ENCODE measurements at regions not wholly inside any gene's neighbourhood (a gene's known extent, or its start where the extent isn't known, plus 50 kb on each side); places are given as distances from the start of the nearest gene placed in this dataset.
"Not testable (repeated sequence)": the region's sequence is repeated elsewhere in the genome, so short reads cannot be mapped to it uniquely, and the experiment has no call there.

DNA sequence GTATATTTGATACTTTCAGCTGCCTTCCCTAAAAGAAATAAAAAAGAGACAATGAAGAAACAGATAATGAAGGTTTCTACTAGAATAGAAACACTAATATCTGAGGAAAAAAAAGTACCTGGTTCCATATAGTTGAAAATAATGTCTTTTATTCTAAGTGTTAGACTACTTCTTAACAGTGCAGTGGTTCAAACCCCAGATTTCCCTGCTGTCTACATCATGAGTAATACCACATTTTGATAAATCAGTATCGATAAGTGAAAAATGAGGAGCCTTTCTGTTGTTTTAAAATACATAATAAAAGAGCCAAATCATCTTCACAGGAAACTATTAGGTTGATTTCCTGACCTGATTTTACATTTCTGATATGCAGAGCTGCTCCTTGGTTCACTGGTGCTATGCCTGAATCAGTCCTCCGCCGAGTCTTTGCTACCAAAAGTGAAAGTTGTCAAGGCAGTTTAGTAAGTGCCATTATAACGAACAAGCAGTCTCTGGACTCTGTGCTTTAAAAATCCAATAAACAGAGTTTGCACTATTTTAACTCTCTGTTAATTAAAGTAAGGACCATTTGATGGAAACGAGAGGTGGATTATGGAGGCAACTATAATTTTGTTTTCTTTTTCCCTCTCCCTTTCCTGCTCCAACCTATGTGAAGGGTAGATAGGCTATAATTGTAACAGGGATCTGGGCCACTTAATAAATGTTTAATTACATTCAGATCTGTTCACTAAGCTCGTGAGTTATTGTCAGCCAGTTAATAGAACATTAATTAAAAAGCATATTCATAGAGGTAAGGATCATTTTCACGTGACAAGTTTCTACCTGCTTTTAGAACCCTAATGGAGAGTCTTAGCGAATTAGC is 724.5 kb upstream of the RAG2 start:
- no peak for DNase-seq
- Histone ChIP-seq H3K36me3 (no peaks in the 10 kb centered on the region), H3K9me3 (no peaks in the 10 kb centered on the region), H3K4me1 (no peaks in the 10 kb centered on the region), H3K4me3 (replicated peaks in 1 of 3) (no peak overlapping the region), H3K27ac (no peak overlapping the region), H3K27me3 (no peaks in the 10 kb centered on the region)
- intact Hi-C loops (cut with DNase I): no loop called here
- TF ChIP-seq, protein P1, sequence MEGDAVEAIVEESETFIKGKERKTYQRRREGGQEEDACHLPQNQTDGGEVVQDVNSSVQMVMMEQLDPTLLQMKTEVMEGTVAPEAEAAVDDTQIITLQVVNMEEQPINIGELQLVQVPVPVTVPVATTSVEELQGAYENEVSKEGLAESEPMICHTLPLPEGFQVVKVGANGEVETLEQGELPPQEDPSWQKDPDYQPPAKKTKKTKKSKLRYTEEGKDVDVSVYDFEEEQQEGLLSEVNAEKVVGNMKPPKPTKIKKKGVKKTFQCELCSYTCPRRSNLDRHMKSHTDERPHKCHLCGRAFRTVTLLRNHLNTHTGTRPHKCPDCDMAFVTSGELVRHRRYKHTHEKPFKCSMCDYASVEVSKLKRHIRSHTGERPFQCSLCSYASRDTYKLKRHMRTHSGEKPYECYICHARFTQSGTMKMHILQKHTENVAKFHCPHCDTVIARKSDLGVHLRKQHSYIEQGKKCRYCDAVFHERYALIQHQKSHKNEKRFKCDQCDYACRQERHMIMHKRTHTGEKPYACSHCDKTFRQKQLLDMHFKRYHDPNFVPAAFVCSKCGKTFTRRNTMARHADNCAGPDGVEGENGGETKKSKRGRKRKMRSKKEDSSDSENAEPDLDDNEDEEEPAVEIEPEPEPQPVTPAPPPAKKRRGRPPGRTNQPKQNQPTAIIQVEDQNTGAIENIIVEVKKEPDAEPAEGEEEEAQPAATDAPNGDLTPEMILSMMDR (IDR thresholded peaks at IDR 0.05): no peak
- TF ChIP-seq POLR2A (IDR thresholded peaks at IDR 0.05): no peak
- 73 to 80% methylated on average over 8 of the region's 8 CpGs for WGBS, 2 donors

DNA sequence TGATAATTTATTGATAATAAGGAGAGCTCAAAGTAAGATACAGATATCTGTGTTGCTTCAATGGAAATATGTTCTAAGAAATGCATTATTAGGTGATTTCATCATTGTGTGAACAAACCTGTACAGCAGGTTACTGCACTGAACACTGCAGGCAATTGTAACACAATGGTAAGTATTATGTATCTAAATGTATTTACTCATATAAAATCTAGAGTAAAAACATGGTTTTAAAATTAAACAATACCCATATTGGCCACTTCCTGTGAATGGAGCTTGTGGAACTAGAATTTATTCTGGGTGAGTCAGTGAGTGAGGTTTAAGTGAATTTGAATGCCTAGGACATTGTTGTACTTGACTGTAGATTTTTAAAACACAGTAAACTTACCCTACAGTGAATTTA is 722.9 kb upstream of the RAG2 start:
- no peak for TF ChIP-seq POLR2A (IDR thresholded peaks at IDR 0.05)
- TF ChIP-seq, protein P1 (IDR thresholded peaks at IDR 0.05): no peak
- no peak overlapping the region for H3K27ac ChIP-seq
- H3K4me1 ChIP-seq: no peaks in the 10 kb centered on the region
- H3K4me3 ChIP-seq (replicated peaks in 1 of 3): no peak overlapping the region
- DNase-seq: no peak
- intact Hi-C loops (cut with DNase I): no loop called here
- H3K36me3 ChIP-seq: no peaks in the 10 kb centered on the region
- no peaks in the 10 kb centered on the region for H3K27me3 ChIP-seq
- H3K9me3 ChIP-seq: no peaks in the 10 kb centered on the region

DNA sequence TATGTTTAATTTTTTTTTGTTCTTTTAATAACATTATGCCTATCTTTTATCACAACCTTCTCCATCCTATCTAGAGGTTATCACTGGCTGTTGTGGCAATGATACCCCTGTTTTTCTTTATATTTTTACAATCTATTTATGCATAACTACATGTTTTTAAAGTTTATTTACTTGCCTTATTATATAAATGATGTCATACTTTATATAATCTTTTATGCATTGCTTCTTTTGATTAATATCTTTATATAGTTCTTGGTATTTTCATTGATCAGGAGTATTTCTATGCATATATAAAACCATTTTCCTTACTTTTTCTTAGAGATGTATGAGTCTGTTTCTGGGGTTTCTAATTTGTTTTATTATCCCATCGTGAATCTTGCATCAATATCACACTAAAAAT is 719.8 kb upstream of the RAG2 start:
- DNase-seq: no peak
- no peak overlapping the region for H3K27ac ChIP-seq
- no peaks in the 10 kb centered on the region for H3K27me3 ChIP-seq
- no peaks in the 10 kb centered on the region for H3K36me3 ChIP-seq
- WGBS, 2 donors: 33 to 82% methylated on average over 1 of the region's 1 CpG
- H3K4me1 ChIP-seq: no peaks in the 10 kb centered on the region
- no peak overlapping the region for H3K4me3 ChIP-seq (replicated peaks in 1 of 3)
- intact Hi-C loops (cut with DNase I): no loop called here
- TF ChIP-seq, protein P1 (IDR thresholded peaks at IDR 0.05): no peak
- no peak for TF ChIP-seq POLR2A (IDR thresholded peaks at IDR 0.05)
- no peaks in the 10 kb centered on the region for H3K9me3 ChIP-seq

DNA sequence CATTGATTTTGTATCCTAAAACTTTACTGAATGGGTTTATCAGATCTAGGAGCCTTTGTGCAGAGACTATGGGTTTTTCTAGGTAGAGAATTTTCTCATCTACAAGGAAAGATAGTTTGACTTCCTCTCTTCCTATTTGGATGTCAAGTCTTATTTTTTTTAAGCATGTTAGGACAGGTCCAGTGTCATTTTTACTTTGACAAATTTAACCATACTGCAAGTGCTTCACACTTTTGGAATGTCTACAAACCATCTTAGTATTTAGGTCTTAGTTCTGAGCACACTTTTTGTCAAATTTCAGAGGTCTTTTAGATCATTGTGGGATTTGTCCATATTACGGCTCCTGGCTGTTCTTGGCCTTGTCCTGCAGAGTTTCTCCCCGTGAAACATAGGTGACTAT is 715.2 kb upstream of the RAG2 start:
- DNase-seq: no peak
- Histone ChIP-seq H3K9me3 (no peaks in the 10 kb centered on the region), H3K27me3 (no peaks in the 10 kb centered on the region), H3K4me1 (no peaks in the 10 kb centered on the region), H3K36me3 (no peaks in the 10 kb centered on the region), H3K4me3 (replicated peaks in 1 of 3) (no peak overlapping the region), H3K27ac (no peak overlapping the region)
- TF ChIP-seq POLR2A (IDR thresholded peaks at IDR 0.05): no peak
- TF ChIP-seq, protein P1 (IDR thresholded peaks at IDR 0.05): no peak
- 86 to 88% methylated on average over 2 of the region's 2 CpGs for WGBS, 2 donors
- intact Hi-C loops (cut with DNase I): no loop called here

DNA sequence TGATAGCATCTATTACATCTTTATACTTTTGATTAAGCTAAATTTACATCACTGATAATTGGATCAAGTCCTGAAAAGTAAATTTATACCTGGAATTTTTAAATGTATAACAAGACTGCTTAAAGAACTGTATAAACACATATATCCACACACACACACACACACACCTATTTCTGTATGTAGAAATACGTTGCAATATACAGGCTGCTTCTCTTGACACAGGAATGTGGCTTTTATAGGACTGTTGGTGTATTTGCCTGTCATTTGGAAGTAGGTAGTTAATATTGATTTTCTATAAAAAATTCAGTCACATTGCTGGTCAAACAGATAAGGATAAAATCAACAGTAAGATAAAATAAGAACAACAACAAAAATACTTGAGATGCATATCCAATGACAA is 708.5 kb upstream of the RAG2 start:
- H3K27ac ChIP-seq: no peak overlapping the region
- intact Hi-C loops (cut with DNase I): no loop called here

DNA sequence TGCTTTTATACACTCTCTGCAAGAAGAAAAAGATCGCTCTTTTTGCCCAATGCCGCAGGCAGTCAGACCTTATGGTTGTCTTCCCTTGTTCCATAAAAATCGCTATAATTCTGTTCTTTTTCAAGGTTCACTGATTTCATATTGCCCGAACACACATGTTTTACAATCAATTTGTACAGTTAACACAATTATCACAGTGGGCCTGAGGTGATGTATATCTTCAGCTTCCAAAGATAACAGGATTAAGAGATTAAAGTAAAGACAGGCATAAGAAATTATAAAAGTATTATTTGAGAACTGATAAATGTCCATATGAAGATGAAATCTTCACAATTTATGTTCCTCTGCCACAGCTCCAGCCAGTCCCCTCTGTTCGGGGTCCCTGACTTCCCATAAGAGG is 703.4 kb upstream of the RAG2 start:
- H3K36me3 ChIP-seq; H3K27me3 ChIP-seq; intact Hi-C loops (cut with DNase I); H3K4me3 ChIP-seq (replicated peaks in 1 of 3); H3K4me1 ChIP-seq; DNase-seq; H3K27ac ChIP-seq; H3K9me3 ChIP-seq: not testable (repeated sequence)
- 84 to 88% methylated on average over 5 of the region's 5 CpGs for WGBS, 2 donors

More for the DNA sequence above, 708.5 kb upstream of the RAG2 start:
- H3K27me3 ChIP-seq: no peaks in the 10 kb centered on the region
- no peaks in the 10 kb centered on the region for H3K4me1 ChIP-seq
- WGBS, 2 donors: 66 to 72% methylated on average over 1 of the region's 1 CpG
- H3K4me3 ChIP-seq (replicated peaks in 1 of 3): no peak overlapping the region
- no peaks in the 10 kb centered on the region for H3K9me3 ChIP-seq
- TF ChIP-seq POLR2A (IDR thresholded peaks at IDR 0.05): no peak
- TF ChIP-seq, protein P1 (IDR thresholded peaks at IDR 0.05): no peak
- no peak for DNase-seq
- H3K36me3 ChIP-seq: no peaks in the 10 kb centered on the region
